RPMI7951 (cell line): ENCODE measurements at regions not wholly inside any gene's neighbourhood (a gene's known extent, or its start where the extent isn't known, plus 50 kb on each side); places are given as distances from the start of the nearest gene placed in this dataset.
A peak's percentile ranks its signal among the peaks of the same experiment; 100 is the strongest.

Experiments used
- DNase-seq: peaks from one replicate; pipeline ENCODE4 v3.0.0-alpha.2; 2012; ENCODE audit warnings: low read depth

DNA sequence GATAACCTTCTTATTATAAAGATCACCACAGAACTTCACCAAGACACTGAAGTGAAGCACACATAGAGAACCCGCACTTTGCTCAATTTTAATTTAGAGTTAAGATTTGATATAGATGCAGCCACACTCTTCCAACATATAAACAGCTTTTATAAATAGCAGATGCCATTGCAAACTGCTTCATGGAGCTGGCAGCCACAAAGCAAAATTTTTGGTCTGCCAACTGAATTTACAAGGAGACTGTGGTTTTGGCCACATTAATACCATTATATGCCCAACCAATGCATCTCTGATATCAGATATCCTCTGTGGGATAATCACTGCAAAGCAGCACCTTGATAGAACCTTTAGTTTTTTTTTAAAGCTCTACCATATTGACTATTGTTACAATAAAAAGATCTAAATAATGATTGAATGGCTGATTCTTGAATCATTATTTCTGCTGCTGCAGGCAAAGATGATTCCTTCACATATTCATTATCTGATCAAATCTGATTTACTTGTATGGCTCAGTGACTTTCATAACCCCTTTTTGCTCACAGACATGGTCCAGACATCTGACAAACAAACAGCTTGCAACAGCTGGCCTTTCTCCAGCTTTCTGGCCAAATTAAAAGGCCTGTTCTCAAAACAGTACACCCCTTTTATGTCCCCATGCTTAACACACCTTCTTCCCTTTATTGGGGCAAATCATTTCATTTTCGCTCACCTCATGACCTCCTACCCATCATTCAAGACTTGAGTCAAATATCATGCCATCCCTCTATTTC is 88.4 kb downstream of the METTL4 start:
- peak; percentile 40 for DNase-seq

DNA sequence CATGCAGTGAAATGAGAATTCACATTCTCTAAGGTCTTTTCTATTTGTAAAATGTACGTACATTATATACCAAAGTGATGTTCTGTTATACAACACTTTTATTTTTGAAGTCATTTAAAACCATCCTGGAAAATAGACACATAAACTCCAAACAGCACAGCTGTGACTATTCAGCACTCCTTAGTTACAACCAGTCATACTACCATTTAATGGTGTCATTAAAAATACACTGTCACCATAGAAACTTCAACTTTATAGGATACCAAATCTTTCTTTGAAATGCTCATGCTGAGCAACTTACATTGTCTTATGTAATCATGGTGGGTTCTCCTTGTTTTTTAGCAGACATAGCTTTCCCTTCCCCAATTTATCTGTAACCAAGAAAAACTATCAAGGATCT is 85.3 kb downstream of the METTL4 start:
- DNase-seq, result peak; percentile 38

DNA sequence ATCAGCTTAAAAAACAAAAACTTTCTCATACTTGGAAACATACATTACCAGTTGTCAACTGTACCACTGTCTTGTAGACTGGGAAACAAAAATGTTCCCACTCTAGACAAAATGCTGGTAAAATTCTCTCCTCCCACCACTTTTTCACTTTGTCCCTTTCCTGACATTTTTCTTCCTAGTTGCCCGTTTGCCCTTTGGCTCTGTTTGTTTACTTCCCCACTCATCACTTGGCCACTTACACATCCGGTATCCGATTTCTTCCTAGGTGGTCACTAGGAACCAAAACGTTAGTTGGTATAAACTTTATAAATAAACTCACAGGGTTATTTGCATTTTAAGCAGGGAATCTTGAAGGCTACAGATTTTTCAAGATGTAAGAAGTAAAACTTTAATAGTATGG is 84.9 kb downstream of the METTL4 start:
- DNase-seq, result peak; percentile 63
